ENCODE measurements at regions not wholly inside any gene's neighbourhood (a gene's known extent, or its start where the extent isn't known, plus 50 kb on each side); places are given as distances from the start of the nearest gene placed in this dataset.

DNA sequence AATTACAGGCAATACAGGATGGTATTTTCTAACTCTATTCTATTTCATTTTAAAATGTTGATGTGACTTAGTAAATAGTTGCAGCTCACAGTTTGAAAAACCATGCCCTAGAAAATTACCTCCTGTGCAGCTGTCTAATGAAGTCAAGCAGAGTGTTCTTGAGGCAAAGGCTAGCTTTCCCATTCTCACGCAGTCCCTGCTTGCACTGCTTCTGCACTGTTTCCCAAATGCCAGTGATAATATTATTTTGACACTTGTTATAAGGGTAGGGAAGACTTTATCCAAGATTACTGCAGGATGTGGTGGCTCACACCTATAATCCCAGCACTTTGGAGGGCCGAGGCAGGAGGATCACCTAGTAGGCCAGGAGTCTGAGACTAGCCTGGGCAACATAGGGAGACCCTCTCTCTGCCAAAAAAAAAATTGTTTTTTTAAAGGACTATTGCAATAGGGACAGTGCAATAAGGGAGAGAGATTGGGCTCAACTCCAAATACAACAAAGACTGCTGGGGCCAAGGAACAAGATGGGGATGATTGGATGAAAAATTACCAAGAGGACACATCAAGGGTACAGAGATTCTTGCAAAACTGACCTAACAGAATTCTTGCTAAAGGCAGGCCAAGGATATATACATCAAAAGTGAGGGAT, 196.1 kb downstream of the LY86 start:
- no peak for DNase-seq

DNA sequence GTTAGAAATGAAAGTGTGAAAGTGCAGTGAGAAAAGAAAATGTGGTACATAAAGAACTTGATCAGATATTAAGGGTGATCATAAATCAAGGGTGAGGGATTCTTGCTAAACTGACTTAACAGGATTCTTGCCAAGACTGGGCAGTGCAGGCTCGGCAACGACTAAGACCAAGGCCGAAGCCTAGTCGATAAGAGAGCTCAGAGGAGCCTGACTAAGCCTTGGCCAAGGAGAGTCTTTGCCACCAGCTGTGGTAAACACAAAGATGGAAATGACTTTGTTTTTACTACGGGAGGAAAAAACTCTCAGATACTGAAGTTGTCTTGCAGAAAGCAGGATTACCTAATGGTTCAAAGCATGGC, 196.6 kb downstream of the LY86 start:
- DNase-seq, result no peak

DNA sequence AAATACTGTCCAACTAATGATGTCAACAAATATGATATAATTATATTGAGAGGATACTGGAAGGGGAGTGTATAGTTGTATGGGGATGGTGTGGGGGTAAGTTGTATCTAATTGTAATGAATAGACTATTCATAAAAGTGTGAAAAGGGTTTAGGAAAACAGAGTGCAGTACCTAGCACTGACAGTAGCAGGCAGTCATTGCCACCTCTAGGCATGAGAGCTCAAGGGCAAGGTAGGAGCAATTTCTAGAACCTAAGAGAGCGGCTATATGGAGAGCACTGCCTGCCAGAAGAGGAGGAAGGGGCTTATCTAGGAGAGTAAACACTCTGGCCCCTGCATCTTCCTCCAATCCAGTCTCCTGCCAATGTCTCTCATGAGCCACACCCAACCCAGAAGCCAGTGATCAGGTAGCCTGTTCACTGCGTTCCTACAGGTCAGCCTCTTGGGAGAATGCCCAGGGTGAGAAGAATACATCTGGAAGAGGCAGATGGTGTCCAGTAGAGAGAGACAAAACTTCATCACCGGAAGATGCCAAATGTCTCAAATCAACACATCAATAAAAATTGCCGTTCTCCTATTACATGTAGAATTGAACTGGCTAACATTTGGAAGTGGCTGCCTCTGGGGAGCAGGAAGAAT, 200.0 kb downstream of the LY86 start:
- peak; percentile 46 for DNase-seq

DNA sequence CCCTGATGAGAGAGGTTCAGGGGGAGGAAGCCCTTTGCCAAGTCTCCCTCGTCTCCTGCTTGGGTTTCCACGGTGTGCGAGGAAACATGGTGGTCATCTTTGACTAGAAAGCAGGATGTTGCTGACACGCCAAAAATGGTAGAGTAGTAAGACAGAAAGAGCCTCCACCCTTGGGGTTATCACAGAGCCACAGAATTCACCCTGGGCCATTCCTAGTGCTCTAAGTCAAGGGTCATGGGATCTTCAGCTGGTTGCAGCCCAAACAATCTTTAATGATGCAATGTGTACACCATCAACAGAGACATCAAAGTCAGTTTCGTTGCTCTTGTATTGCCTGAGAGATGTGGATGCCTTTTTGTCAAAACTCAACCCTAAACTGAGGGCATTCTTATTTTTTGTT, 201.9 kb downstream of the LY86 start:
- DNase-seq, result no peak

DNA sequence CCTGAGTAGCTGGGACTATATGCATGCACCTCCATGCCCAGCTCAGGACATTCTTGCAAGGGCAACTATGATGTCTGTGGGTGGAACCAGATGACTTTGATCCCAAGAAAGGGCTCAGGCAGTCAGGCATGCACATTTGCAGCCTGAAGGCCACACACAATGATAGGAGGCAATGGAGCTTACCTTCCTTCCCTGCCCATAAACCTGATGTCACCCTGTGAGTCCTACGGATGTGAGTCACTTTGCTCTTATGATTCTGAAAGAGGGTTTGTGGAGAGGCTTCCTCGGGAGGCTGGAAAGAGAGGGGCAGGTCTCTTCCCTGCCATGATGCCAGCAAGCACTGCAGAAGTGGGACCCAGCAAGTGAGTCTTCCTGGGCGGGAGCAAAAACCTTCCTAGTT, 202.4 kb downstream of the LY86 start:
- DNase-seq, result peak; percentile 55

DNA sequence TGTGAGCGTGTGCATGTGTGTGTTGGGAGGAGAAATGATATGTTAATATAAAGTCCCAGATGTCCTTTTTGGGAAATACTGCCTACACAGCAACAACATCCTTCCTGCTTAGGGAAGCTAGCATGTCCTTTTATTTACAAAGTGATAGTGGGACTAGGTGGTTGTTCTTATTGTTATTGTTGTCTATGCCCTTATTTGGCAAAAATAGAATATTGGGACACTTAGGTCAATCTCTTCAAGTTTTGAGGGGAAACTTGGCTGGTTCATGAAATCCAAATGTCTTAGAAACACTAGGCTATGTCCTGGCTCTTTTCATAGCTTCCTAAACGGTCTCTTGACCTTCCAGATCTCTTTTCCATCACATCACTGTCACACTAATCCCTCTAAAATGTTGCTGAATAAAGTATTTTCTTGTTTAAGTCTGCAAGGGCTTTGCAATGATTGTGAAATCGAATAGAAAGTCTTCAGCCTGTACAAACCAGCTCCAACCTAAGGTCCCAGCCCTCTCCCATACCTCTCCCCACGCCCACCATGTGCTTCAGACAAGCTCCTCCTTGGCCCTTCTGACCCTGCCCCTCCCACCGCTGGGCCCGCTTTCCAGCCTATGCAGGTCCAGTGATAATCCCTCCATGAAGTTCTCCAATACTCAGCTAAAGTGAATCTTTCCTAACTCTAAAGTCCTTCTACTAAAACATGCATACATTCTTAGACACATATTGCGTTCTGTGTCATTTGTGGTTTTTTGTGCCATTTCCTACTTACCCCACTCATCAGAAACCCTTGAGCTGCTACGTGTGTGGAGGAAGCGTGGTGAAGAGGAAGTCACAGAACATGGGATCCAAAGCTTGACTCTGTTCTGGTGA, 205.1 kb downstream of the LY86 start:
- peak; percentile 91 for DNase-seq

DNA sequence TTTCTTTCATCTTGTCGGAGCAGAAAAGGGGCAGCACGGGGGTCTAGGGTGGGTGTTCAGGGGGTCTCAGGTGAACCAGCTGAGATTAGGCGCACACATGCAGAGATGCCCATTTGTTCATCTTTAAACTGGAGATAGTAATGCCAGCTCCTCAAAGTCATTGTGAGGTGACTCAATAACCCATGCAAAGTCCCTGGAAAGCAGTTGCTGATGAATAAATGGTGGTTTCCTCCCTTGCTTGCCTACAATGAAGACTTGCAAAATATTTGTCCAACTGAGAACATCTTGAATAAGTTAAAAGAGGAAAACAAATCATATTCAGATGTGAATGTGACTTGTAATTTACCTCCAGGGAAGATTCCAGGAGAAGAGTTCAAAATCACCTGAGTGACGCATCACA, 206.9 kb downstream of the LY86 start:
- DNase-seq, result peak; percentile 82

DNA sequence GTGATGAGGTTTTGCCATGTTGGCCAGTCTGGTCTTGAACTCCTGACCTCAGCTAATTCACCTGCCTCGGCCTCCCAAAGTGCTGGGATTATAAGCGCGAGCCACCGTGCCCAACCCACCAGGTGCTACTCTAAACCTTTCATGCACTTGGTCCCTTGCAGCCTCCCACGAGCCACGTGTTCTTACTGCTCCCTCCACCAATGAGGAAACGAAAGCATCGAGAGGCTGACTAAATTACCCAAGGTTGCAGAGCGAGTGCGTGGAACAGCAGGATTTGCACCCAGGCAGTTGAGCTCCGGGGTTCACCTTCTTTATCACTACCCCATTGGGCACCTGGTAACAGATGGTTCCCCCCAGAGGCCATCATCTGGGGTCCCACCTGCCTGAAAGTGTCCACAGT, 208.3 kb downstream of the LY86 start:
- DNase-seq, result peak; percentile 63

DNA sequence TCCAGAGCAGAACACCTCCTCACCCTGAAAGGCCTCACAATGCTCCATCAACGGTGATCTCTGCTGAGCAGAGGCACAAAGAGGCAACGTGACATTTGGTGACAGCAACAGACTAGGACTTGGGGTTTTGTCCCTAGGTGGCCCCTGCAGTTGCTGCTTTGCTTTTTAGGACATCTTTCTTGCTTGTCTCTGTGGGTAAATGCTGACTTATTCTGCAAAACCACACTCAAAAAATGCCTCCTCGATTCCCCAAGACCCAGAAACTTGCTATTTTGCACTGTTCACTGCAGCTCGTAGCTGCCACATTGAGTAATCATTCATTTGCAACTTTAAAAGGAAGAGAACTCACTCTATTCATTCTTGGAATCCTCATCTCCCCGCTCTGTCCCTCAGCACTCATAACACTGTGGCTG, 209.9 kb downstream of the LY86 start:
- no peak for DNase-seq

DNA sequence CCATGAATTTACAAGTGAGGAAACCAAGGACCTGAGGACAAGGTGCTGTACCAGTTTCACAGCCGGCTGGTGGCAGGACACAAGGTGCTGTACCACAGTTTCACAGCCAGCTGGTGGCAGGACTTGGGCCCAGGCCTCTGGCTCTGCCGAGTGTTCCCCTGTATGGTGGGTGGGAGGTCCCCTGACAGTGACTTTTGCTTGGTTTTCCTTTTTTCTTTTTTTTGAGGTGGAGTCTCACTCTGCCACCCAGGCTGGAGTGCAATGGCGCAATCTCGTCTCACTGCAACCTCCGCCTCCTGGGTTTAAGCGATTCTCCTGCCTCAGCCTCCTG, 212.4 kb downstream of the LY86 start:
- DNase-seq, result no peak

DNA sequence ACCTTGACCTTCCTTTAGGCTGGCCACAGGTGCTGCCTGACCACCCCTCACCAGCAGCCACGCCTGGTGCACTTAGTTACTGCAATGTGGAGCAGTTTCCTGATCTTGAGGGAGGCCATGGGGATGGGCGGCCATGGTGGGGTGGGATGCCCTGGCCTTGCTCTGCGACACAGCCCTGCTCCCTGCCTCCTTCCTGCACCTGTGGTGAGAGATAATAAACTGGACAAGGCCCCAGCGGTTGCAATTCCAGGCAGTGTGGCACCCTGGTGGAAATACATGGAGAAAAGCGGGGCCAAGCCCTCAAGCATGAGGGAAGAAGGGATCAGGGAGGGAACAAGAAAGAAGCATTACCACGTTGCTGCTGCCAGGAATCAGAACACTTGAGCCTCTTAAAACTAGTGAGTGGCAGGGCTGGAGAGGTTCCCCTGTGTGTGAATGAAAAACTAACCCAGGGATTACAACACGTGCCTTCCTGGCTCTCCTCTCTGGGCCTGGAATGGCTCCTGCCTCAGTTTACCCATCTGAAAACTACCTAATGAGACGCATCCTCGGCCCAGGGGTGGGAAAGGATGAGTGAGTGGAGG, 213.2 kb downstream of the LY86 start:
- no peak for DNase-seq

DNA sequence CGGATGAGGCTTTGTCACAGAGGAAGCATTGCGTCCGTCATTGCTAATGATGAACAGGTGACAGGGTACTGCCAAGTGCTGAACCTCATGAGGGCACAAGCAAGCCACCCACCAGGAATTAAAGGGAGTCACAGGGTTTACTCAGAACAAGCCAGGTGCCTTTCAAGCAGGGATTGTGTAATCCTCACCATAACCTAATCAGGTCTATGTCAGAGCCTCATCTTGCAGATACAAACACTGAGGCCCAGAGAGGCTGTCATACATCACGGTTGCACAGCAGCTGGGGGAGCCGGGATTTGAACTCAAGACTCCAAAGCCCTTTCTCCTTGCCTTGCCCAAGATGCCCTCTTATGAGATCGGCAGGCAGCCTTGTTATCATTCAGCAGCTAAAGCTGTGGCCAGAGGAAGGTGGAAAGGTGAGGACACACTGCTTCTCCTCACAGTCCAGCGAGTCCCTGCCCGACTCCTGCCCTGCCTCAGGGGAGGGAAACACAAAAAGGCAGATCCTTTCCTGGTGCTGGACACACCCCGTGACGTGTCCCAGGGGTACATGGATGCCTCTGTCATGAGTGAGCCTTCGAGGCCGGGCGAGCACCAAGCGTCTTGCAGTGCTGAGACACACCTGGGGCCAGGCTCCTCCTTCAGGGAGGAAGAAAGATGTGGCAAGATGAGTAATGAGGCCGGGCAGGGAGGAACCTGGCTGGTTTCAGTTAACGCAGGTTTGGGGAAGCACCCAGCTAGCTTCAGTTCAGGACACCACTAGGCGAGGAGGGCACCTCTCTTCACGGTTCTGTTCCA, 214.9 kb downstream of the LY86 start:
- DNase-seq, result no peak

DNA sequence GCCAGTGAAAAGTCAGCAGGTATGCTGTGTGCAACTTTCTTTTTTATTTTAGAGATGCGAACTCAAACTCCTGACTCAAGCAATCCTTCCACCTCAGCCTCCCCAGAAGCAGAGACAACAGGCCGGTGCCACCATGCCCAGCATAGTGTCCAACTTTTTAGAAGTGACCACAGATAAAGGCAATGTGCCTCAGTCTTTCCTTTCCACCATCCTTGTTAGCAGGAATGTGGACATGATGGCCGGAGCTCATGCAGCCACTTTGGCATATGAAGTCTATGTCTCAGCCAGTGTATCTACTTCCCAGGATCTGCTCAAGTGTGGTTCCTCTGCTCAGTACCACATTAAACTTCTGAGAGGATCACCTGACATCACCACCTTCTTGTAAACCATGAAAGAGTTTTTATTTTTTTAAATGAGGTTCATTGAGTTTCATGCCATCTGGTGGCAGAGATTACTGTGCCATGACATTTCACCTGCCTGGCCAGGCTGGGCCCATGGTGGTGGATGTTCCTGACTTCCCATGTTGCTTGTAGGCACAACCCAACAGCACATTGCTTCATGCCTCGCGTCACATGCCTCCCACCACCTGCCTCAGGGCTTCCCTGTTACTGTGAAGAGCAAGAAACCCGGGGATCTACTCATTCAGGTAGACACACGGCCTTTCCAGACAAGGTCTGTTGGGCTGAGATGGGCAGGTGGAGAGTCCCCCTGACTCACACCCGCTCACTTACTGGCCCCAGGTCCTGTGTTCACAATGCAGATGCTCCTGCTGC, 216.5 kb downstream of the LY86 start:
- DNase-seq, result no peak

DNA sequence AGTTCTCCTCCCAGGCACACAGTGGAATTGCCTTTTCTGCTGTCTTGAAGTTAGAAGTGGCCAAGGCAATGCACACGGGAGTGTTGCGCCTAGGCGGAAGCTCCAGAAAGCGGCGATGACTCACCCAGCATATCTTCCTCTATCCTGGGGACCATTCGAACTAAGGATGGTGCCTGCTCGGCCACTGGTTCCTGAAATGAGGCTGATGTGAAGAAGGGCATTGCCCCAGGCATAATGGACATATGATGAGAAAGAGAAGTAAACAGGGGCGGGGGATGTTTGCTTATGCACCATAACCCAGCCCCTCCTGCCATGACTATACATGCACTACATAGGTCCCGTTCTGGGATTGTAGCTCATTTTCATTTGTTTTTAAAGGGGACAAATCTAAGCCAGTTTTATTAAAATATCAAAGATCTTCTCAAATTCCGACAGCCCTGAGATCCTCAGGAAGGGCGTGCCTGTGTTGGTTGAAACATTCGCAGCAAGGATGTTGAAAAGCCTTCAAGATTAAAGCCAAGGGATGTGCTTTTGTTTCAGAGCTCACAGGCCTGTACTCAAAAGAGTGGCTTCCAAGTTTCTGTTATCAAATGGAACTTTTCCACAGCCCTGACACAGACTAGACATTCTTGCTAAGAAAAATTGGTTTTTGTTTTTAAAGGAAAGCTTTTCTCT, 218.5 kb downstream of the LY86 start:
- DNase-seq, result peak; percentile 95

DNA sequence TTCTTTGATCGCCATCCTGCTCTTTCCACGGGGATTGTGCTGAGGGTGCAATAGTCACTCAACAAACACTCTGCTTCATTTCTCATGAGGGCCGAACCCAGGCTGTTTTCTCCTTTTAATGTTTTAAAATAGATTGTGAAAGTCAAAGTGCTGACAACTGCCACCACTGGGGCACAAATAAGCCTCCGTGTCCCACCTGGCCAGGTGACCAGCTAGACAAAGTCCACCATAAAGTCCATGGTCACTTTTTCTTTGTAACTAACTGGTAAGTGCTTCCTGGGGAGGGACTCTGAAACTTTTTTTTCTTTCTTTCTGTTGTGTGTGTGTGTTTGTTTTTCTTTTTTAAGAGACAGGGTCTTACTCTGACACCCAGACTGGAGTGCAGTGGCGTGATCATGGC, 219.8 kb downstream of the LY86 start:
- no peak for DNase-seq

DNA sequence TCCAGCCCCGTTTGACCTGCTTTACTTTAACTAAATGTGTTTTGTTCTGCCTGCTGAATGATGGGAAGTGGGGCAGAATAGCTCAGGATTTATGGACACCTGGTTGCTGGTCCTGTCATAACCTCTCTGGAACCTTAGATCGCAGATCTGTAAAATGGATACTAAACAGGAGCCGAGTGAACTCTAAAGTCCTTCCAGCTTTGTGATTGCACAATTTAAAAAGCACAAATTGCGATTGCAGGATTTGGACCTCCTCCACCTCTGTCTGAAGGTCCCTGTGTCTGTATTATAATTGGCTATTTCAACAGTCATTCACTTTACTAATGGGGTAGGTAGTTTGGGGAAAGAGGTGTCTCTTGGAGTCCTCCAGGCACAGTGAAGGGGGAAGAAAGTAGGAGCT, 220.4 kb downstream of the LY86 start:
- DNase-seq, result no peak

DNA sequence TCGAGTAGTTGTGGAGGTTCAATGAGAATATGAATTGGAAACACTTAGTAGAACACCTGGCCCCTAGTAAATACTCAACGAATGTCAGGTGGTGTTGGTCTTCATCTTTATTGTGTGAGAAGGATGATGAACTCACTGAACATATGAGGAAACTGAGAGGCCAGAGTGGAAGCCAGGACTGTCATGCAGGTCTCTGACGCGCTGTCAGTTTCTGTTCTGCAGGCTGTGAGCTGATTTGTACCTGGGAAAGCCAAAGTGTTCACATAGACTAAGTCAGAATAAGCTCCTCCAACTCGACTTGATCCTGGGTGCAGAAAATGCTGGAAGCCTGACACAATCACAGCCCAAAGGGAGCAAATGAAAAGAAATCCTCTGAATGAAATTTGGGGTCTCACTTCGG, 222.2 kb downstream of the LY86 start:
- DNase-seq, result peak; percentile 44

DNA sequence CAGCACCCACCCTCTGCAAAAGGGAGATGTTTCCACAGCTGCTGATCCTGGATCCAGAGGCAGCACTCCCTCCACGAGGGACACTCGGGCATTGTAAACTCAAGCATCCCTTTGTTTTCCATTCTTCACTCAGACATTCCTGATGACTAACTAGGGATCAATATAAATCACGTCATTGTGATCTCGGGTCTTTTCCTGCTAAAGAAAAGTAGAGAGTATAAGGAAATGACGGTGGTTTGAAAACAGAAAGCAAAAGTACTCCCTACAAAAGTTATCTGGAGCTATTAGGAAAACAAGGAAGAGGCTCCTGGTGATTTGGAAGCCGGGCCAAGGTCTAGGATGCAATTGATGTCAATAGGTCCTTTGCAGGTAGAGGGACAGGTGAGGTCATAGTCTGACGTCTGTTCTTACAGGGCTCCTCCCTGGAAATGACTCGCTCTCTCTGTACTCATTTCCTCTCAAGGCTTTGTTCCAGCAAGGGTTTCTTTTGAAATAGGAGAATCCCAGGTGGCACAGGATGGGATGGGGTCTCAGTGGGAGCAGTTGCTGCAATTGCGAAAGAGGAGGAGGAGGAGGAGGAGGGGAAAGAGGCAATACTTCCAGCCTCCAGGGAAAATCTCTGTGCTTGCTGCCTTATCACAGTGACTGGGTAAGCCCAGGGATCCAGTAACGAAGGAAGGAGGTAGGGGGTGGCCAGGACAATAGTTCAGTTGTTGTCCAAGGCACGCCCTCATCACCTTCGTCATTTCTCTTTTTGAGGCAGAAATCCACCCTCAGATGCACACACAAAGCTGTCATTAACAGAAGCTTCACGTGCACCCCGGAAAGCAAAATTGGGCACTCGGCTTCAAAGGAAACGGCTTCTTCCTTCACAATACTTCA, 222.8 kb downstream of the LY86 start:
- DNase-seq, result peak; percentile 58

DNA sequence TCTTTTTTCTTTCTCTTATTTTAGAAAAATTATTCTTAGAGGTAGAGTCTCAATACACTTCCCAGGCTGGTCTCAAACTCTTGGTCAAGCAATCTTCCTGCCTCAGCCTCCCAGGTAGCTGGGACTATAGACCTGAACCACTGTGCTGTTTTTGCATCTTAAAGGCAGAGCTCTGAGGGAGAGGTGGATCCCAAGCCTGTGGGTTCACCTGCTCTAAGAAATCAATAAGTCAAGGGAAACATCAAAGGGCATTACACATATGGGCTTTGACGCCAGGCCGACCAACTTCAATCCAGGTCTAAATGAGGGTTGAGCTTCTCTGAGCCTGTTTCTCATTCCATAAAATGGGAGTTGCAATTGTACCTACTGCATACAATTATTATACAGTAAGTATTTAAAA, 223.9 kb downstream of the LY86 start:
- DNase-seq, result no peak

DNA sequence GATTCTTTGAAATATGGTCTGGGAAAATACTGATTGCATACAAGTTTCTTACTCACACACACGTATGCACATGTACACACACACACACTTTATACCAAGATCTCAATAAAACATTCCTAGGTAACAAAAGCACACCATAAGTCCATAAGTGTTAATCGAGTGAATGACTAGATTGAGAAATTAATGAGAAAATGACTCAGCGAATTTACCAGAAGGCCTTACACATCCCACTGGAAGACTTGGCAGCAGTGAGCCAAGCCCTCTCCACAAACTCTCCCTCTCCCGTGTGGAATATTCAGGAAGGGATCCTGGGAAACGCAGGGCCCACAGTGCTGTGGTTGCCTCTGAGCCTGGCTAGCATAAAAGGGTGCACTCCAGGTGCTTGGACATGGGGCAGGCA, 227.2 kb downstream of the LY86 start:
- no peak for DNase-seq

DNA sequence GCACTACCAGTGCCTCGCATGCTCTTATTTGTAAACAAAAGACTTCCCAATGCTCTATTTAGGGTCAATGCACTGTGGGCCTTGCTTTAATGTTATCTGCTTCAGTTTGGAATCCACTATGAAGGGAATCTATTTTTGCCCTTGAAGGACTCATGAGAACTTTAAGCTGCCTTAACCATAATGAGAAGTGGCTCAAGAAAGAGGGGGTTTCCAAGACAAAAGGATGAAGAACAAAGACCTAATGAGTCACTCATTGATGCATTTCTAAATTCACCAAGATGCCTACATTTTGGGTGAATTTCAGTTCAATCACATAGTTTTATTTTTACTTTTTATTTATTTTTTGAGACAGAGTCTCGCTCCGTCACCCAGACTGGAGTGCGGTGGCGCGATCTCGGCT, 228.2 kb downstream of the LY86 start:
- peak; percentile 72 for DNase-seq
